Right hindlimb (tissue), 1 donor: ENCODE measurements at regions not wholly inside any gene's neighbourhood (a gene's known extent, or its start where the extent isn't known, plus 50 kb on each side); places are given as distances from the start of the nearest gene placed in this dataset.
"Not testable (repeated sequence)": the region's sequence is repeated elsewhere in the genome, so short reads cannot be mapped to it uniquely, and the experiment has no call there.

Source experiments
- DNase-seq: peaks from one replicate; pipeline ENCODE4 v3.0.0-alpha.2; 2018

DNA sequence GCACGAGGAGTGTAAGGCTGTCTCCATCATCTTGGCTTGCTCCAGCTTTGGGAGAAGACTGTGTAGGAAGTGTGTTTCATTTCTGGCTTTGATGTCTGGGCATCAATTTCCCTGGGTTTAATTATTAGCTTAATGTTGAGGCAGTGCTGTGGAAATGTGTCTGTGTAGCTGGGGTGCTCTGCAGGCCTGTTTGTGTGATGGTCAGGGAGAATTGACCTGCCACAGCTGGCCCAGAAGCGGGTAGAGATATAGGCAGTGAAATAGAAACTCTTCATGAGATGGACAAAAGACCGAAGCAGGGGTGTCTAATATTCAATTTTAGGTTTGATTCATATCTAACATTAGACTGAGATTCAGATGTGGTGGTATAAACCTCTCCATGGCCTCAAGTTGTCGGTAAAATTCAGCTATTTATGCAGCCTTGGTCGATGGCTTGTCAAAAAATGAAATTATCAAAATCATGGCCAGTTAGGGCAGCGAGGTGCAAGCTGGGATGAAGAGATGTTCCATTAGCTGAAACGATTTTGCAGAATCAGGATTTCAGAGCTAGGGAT, 95.3 kb upstream of the SNX9 start:
- DNase-seq, result no peak

DNA sequence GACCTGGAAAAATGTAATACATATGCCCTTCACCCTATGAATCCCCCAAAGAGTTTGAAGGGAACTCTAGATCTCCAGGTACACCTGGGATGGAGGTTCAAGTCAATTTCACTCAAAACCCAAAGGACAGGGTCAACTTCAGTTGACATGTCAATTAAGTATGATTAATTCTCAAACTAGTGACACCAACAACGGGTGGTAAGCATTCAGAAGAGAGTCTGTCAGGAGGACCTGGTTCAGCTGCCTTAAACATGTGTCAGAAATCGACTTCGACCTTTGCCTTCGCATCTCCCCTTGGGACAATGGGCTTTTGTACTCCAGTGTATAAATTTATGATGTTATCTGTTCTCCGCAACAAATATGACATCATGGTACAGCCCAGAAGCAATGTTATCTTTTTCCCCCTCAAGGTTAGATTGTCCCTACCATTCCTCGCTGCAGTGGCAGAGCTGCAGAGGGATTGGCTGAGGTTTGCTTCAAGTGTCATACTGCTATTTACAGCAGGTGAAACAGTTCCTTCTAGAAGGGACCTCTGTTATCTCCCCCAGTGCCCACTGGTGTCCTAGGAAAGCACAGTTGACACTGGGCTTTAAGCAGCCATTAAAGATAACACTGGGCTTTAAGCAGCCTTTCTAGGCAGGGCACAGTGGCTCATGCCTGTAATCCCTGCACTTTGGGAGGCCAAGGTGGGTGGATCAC, 94.7 kb upstream of the SNX9 start:
- no peak for DNase-seq

DNA sequence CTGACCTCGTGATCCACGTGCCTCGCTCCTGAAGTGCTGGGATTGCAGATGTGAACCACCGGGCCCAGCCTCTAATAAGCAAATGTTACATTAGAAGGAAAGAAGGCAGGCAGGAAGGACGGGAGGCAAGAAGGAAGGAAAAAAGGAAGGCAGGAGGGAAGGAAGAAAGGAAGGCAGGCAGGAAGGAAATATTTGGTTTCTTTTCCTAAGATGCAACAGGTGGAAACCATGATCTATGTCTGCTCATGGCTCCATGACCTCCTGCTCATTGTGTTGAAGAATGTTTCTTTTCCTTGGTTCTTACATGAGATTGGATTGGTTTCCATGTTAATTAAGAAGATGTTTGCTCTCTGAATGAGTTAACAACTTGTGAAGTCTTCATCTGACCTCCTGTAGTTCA, 91.8 kb upstream of the SNX9 start:
- DNase-seq, result no peak

DNA sequence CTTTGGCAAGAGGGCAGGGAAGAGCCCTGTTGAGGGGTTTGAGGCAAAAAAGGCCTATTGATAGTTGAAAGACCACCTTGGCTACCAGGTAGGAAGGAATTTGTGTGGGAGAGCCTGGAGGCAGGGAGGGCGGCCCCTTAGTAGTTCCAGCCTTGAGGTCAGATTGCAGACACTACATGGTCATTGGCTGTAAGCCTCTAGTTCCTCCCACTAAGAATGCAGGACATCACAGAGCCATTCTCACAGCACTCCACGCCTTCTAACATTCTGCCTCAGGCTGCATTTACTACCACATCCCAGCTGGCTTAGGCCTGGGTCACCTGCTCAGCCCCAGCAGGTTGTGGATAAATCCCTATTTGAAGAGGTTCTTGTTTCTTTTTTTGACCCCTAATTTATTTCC, 91.0 kb upstream of the SNX9 start:
- no peak for DNase-seq

DNA sequence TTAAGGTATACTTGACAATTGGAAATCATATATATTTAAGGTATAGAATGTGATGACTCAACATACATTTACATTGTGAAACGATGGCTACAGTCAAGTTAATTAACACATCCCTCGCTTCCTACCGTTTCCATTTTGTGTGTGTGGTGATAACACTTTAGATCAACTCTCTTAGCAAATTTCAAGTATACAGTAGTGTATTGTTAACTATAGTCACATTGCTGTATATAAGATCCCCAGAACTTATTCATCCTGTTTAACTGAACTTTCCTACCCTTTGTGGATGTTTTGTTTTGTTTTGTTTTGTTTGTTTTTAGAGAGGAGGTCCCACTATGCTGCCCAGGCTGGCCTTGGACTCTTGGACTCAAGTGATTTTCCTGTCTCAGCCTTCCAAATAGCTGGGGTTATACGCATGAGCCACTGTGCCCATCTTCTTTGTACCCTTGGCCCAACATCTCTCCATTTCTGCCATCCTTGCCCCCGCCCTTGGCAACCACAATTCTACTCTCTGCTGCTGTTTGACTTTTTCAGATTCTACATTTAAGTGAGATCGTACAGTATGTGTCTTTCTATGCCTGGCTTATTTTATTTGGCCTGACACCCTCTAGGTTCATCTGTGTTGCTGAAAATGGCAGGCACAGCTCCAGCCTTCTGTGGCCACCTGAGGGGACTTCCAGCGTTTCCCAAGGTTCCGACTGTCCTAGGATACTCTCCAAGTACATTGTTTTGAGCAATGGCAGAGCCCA, 90.5 kb upstream of the SNX9 start:
- DNase-seq, result no peak

DNA sequence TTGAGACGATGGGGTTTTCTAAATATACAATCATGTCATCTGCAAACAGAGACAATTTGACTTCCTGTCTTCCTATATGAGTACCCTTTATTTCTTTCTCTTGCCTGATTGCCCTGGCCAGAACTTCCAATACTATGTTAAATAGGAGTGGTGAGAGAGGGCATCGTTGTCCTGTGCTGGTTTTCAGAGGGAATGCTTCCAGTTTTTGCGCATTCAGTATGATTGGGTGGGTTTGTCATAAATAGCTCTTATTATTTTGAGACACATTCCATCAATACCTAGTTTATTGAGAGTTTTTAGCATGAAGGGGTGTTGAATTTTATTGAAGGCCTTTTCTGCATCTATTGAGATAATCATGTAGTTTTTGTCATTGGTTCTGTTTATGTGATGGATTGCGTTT, 86.5 kb upstream of the SNX9 start:
- not testable (repeated sequence) for DNase-seq

DNA sequence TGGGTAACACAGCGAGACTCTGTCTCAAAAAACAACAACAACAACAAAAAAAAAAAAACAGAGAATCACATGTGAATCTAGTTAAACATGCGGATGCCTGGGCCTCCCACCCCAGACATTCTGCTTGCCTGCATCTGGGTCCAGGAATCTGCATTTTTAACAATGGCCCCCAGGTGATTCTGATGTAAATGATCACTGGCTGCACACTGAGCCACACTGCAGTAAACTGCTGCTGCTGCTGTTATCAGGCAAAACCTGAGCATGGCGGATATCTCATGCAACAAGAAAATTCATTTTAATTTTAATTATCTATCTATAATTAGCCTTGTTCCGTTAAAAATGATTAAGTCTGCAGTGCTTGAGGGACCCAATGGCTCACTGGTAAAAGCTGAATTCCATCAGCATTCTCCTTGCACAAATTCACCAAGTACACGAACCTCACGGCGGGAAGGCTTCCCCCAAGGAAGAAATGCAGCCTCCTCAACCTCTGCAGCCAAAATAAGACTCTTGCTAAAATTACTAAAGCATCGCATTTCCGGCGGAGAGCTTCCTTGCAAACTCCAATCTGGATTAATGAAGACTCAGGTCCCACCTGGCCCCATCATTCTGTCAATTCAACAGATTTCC, 81.6 kb upstream of the SNX9 start:
- DNase-seq, result no peak

DNA sequence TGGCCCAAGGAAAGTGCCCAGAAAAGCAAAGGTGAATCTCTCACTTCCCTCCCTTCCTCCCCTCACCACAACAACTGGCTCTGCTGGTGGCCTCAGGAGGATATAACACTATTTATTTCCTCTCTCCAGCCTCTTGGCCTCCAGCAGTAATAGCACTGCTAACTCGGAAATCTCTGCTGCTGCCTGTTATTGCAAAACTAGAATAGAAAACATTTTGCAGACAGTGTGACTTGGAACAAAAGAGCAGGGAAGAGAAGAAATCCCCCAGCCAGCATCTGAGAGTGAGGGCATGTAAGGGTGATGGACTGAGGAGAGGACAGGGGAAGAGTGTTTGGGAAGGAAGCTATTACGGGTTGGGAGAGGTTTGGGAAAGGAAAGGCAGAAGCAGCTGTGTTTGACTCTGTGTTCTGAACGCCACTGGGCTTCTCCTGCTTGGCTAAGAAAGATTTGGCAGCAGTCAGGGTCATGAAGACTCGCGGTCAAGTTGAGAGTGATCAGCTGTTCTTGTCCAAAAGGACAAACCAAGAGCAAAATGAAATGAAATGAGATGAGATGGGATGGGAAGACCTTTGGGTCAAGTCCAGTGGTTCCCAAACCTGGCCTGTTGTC, 81.0 kb upstream of the SNX9 start:
- DNase-seq, result peak; percentile 74

DNA sequence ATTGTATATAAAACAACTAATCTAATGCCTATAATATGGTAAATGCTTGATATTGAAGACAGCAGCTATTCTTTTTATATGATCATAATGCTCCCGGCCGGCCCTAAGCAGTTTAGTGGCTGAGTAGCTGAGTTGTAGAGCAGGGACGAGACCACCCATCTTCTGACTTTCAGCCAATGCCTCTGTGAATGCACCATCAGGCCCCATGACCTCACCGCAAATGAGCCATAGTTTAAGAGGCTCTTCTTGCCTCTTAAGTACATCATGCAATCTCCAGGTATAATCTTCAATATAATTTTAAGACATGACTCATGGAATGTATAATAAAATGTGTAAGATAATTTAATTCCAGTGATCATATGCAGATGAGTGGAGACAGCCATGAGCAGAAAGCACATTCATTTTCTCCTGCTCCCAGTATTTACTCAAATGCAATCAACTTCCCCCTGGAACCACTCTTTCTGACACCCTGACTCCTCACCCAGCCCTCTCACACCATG, 78.9 kb upstream of the SNX9 start:
- DNase-seq, result no peak

DNA sequence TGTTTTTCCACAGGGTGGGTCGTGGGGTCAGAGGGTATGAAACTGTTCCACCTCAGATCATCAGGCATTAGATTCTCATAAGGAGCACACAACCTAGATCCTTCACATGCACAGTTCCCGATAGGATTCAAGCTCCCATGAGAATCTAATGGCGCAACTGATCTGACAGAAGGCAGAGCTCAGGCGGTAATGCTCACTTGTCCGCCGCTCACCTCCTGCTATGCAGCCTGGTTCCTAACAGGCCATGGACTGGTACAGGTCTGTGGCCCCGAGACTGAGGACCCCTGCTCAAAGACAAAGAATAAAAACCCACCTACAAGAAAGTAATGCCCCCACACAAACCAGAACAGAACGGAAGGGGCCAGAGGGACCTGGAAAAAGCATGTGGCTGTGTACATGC, 76.1 kb upstream of the SNX9 start:
- DNase-seq, result no peak

DNA sequence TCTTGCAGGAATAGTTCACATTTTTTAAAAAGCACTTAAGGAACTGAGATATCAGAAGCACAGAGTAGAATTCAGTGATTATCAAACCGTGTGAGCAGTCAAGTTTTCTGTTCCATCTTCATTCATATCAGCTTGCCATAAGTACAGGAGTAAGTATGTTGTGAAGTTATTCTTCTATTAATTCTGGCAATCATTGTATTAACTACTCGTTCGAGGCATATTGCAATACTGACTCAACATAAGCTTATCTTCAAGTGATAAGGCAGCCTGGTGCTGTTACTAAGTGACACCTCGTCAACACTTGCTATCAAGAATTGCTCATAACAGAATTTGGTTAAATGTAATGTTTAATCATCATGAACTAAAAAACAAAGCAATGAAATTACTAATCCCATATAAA, 75.7 kb upstream of the SNX9 start:
- DNase-seq, result no peak

DNA sequence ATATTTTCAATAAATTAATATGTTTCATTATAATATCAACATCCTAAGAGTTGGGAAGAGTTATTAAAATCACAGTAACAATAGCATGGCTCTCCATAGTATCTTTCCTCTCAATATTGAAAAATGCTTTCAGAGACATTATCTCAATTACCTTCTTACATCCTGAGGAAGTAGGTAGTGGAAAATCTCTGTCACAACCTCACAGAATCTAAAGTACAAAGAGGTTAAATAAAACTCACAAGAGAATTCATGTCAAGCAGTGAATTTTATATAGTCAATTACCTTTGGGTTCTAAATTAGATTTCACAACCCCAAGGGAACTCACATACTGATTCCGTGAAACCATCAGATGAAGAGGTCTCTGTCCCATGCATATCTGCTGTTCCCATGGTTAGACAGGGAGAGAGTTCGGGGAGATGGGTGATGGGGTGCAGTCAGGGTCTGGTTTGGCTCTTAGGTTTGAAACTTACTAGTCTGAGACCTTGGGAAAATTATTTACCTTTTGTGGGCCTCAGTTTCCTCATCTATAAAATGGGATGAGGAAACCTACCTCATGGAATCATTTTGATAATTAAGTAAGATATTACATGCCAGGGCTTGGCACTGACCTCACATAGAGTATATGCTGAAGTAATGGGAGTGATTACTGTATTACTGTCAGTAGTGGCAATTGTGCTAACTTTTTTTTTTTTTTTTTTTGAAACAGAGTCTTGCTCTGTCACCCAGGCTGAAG, 74.0 kb upstream of the SNX9 start:
- DNase-seq, result no peak

DNA sequence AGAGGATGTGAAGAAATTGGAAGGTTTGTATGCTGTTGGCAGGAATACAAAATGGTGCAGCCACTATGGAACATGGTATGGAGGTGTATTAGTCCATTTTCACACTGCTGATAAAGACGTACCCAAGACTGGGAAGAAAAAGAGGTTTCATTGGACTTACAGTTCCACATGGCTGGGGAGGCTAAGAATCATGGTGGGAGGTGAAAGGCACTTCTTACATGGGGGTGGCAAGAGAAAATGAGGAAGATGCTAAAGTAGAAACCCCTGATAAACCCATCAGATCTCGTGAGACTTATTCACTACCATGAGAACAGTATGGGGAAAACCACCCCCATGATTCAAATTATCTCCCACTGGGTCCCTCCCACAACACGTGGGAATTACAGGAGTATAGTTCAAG, 72.1 kb upstream of the SNX9 start:
- not testable (repeated sequence) for DNase-seq

DNA sequence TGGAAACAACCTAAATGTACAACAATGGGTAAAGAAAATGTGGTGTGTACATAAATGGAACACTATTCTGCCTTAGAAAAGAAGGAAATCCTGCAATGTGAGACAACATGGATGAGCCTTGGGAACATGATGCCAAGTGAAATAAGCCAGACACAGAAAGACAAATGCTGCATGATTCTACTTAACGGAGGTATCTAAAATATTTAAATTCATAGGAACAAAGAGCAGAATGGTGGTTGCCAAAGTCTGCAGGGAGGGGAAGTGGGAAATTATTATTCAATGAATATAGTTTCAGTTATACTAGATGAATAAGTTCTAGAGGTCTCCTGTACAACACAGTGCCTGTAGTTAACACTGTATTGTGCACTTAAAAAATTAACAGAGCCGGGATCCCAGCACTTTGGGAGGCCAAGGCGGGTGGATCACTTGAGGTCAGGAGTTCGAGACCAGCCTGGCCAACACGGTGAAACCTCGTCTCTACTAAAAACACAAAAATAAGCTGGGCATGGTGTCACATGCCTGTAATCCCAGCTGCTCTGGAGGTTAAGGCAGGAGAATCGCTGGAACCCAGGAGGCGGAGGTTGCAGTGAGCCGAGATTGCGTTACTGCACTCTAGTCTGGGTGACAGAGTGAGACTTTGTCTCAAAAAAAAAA, 71.4 kb upstream of the SNX9 start:
- no peak for DNase-seq

DNA sequence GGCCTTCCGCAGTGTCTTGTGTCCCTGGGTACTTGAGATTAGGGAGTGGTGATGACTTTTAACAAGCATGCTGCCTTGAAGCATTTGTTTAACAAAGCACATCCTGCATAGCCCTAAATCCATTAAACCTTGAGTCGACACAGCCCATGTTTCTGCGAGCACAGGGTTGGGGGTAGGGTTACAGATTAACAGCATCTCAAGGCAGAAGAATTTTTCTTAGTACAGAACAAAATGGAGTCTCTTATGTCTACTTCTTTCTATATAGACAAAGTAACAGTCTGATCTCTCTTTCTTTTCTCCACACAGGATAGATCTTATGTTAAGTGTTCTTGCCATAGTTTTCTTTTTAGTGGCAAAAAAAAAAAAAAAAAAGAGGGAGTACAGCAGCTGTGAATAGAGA, 70.2 kb upstream of the SNX9 start:
- DNase-seq, result not testable (repeated sequence)

DNA sequence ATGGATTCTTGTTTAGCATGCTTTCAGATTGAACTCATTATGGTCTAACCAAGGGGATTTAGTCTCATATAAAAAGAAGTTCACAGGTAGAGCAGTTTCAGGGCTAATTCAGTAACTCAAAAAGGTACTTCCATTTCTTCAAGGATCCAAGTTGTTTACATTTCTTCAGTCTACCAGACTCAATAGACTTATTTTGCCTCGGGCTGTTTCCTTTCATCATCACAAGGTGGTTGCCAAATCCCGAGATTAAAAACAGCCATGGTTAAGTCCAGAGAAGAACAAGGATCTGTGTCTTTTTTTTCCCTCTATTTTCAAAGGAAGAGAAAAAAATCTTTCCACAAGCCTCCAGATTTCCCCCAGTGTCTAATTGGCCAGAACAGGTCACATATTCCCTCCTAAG, 69.8 kb upstream of the SNX9 start:
- no peak for DNase-seq

DNA sequence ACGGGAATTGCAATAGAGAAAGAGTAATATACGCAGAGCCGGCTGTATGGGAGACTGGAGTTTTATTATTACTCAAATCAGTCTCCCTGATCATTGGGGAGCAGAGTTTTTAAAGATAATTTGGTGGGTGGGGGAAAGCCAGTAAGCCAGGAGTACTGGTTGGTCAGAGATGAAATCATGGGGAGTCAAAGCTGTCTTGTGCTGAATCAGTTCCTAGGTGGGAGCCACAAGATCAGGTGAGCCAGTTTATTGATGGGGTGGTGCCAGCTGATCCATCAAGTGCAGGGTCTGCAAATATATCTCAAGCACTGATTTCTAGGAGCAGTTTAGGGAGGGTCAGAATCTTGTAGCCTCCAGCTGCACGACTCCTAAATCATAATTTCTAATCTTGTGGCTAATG, 69.2 kb upstream of the SNX9 start:
- not testable (repeated sequence) for DNase-seq

DNA sequence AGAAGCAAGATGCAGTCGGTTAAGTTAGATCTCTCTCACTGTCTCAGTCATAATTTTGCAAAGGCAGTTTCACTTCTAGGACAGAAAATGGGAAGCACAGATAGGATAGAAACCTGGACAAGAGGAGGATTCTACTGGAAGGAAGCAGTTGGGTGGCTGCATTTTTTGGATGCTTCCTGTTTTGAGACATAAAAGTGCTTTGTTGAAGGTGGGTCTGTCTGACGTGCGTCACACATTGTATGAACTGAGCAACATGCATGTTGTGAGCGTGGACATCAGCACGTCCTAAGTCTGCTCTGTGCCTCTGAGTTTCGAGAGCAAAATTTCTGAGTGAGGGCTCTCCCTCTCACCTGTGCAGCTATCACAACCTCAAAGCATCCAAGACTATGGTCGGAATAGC, 68.7 kb upstream of the SNX9 start:
- DNase-seq, result no peak

DNA sequence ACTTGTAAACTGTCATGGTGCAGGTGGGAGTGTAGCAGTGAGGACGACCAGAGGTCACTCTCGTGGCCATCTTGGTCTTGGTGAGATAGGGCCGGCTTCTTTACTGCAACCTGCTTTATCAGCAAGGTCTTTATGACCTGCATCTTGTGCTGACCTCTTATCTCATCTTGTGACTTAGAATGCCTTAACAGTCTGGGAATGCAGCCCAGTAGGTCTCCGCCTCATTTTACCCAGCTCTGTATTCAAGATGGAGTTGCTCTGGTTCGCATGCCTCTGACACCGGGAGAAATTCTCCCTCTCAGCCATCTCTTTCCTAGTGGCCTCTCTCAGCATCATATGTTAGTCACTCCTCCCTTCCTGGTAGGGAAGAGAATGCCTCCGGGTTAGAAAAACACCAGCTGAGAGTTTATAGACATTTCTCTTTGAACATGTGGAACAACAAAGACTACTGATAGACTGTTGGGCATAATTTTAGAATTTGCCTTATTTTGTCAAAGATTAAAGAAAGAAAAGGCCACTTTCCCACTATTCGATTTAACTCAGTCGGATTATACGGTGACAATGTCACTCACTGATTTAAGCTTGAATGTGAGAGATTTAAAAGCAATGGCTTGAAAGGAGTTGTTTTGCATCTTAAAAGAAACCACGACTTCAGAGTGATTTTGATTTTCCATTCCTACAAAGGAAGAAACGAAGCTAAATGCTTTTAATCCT, 67.9 kb upstream of the SNX9 start:
- DNase-seq, result no peak

DNA sequence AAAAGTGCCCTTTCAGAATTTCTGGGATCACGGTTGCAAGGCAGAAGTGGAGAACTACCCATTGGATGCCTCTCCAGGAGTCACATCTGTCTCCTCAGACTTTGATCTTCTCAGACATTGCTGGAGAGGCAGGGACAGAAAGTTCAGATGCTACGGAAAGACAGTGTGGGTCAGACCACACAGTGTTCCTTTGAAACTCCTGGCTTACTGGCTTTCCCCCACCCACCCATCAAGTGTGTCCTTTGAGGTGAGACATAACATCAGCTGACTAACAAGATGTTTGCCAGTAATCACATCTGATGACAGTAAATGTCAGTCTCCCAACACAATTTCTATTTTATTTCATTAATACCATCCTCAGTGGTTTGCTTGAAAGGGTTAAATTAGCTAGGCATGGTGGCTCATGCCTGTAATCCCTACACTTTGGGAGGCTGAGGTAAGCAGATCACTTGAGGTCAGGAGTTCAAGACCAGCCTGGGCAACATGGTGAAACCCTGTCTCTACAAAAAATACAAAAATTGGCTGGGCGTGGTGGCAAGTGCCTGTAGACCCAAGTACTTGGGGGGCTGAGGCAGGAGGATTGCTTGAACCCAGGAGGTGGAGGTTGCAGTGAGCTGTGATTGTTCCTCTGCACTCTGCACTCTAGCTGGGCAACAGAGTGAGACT, 67.2 kb upstream of the SNX9 start:
- DNase-seq, result no peak
